ENCODE measurements at regions not wholly inside any gene's neighbourhood (a gene's known extent, or its start where the extent isn't known, plus 50 kb on each side); places are given as distances from the start of the nearest gene placed in this dataset.

DNA sequence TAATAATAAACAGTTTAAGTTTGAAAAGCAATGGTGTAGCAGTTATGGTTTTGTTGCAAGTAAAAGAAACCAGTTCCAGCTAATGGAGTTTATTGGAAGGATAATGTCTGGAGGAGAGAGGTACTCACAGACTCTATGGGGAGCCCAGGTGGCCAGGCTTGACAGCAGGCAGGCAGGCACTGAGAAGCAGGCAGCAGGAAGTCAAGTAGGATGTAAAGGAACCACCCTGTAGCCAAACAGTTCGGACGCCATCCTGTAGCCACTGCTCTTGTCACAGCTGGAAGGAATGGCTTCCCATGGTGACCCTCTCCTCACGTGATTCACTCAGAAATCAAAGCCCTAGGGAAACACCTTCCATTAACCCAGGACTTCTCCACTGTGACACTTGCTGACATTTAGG, 96.7 kb upstream of the MC3R start:
- TF ChIP-seq, protein P1, sequence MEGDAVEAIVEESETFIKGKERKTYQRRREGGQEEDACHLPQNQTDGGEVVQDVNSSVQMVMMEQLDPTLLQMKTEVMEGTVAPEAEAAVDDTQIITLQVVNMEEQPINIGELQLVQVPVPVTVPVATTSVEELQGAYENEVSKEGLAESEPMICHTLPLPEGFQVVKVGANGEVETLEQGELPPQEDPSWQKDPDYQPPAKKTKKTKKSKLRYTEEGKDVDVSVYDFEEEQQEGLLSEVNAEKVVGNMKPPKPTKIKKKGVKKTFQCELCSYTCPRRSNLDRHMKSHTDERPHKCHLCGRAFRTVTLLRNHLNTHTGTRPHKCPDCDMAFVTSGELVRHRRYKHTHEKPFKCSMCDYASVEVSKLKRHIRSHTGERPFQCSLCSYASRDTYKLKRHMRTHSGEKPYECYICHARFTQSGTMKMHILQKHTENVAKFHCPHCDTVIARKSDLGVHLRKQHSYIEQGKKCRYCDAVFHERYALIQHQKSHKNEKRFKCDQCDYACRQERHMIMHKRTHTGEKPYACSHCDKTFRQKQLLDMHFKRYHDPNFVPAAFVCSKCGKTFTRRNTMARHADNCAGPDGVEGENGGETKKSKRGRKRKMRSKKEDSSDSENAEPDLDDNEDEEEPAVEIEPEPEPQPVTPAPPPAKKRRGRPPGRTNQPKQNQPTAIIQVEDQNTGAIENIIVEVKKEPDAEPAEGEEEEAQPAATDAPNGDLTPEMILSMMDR (IDR thresholded peaks at IDR 0.05) = no peak
- TF ChIP-seq POLR2A (IDR thresholded peaks at IDR 0.05) = no peak

Measured in body of pancreas (tissue), 4 donors.